ENCODE measurements at regions not wholly inside any gene's neighbourhood (a gene's known extent, or its start where the extent isn't known, plus 50 kb on each side); places are given as distances from the start of the nearest gene placed in this dataset.
"Not testable (repeated sequence)": the region's sequence is repeated elsewhere in the genome, so short reads cannot be mapped to it uniquely, and the experiment has no call there.

GRCh38 chr7:26424319-26424718 lies 132.7 kb downstream of the SNX10 start:
- H3K36me3 Mint-ChIP-seq (ENCODE audit: low read depth); H3K4me3 Mint-ChIP-seq; intact Hi-C loops (cut with micrococcal nuclease); DNase-seq (ENCODE audit: low spot score); H3K9me3 Mint-ChIP-seq; H3K27ac Mint-ChIP-seq; H3K4me1 Mint-ChIP-seq (ENCODE audit: low read depth): not testable (repeated sequence)
- H3K27me3 Mint-ChIP-seq (ENCODE audit: insufficient read depth) = peaks cover 25% of the 10 kb centered on the region

DNA sequence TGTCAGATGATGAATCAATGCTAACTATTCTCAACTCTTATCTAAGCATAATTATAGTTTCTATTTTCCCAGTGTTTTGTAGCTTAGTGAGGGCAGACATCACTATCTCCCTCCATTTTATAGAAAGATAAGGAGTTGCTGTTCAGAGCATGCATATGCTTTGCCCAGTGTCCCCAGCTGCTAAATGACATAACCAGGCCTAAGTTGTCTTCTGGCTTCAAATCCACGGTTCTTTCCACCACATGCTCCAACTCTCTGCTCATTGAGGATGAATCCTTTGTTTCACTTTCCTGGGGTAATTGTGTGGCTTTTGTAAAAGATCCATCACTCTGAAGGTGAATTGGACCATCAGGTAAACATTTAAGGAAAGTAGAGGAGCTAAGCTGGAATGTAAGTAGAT lies 134.0 kb downstream of the SNX10 start:
- DNase-seq (ENCODE audit: low spot score) = no peak
- Mint-ChIP-seq H3K9me3 (no peaks in the 10 kb centered on the region), H3K4me1 (ENCODE audit: low read depth) (no peaks in the 10 kb centered on the region), H3K27ac (no peak overlapping the region), H3K27me3 (ENCODE audit: insufficient read depth) (peaks cover 25% of the 10 kb centered on the region), H3K36me3 (ENCODE audit: low read depth) (no peaks in the 10 kb centered on the region), H3K4me3 (no peak overlapping the region)
- intact Hi-C loops (cut with micrococcal nuclease) = no loop called here

GRCh38 chr7:26426096-26426495 lies 134.4 kb downstream of the SNX10 start:
- Mint-ChIP-seq H3K36me3 (ENCODE audit: low read depth) (no peaks in the 10 kb centered on the region), H3K27me3 (ENCODE audit: insufficient read depth) (peaks cover 22% of the 10 kb centered on the region), H3K4me1 (ENCODE audit: low read depth) (no peaks in the 10 kb centered on the region), H3K4me3 (no peak overlapping the region), H3K27ac (no peak overlapping the region), H3K9me3 (no peaks in the 10 kb centered on the region)
- no peak for DNase-seq (ENCODE audit: low spot score)
- intact Hi-C loops (cut with micrococcal nuclease) = no loop called here

- intact Hi-C loops (cut with micrococcal nuclease) = no loop called here
- H3K9me3 Mint-ChIP-seq = no peaks in the 10 kb centered on the region
These were observed 136.9 kb downstream of the SNX10 start for GRCh38 chr7:26428571-26428970.

GRCh38 chr7:26429168-26429567 lies 137.5 kb downstream of the SNX10 start:
- no peaks in the 10 kb centered on the region for H3K4me1 Mint-ChIP-seq (ENCODE audit: low read depth)
- no peaks in the 10 kb centered on the region for H3K36me3 Mint-ChIP-seq (ENCODE audit: low read depth)
- intact Hi-C loops (cut with micrococcal nuclease) = no loop called here

More at GRCh38 chr7:26428571-26428970, 136.9 kb downstream of the SNX10 start:
- no peak for DNase-seq (ENCODE audit: low spot score)
- Mint-ChIP-seq H3K4me1 (ENCODE audit: low read depth) (no peaks in the 10 kb centered on the region), H3K4me3 (no peak overlapping the region), H3K27me3 (ENCODE audit: insufficient read depth) (peaks cover 27% of the 10 kb centered on the region), H3K27ac (no peak overlapping the region), H3K36me3 (ENCODE audit: low read depth) (no peaks in the 10 kb centered on the region)

DNA sequence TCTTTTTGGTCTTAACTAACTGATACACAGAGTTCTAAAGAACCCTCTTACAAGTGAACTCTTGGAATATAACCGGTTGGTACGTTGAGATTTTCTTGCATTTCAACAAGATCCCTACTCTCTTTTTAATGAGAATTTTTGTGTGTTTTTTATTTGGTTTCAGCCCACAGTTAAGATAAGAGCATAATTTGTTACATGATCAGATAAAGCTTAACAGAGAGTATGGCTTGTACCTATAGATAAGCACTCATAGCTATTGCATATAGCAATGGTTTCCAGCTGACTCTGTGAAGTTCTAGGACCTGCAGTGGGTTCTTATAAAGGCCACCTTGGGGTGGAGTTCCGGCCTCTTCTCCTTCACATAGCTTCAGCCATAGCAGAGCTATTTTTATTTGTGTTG lies 143.3 kb downstream of the SNX10 start:
- Mint-ChIP-seq H3K4me3 (no peak overlapping the region), H3K9me3 (no peaks in the 10 kb centered on the region), H3K36me3 (ENCODE audit: low read depth) (no peaks in the 10 kb centered on the region), H3K4me1 (ENCODE audit: low read depth) (no peaks in the 10 kb centered on the region), H3K27ac (no peak overlapping the region), H3K27me3 (ENCODE audit: insufficient read depth) (peaks cover 25% of the 10 kb centered on the region)
- intact Hi-C loops (cut with micrococcal nuclease) = no loop called here
- no peak for DNase-seq (ENCODE audit: low spot score)

More at GRCh38 chr7:26429168-26429567, 137.5 kb downstream of the SNX10 start:
- Mint-ChIP-seq H3K27ac (no peak overlapping the region), H3K27me3 (ENCODE audit: insufficient read depth) (peaks cover 29% of the 10 kb centered on the region), H3K4me3 (no peak overlapping the region), H3K9me3 (no peaks in the 10 kb centered on the region)
- no peak for DNase-seq (ENCODE audit: low spot score)

GRCh38 chr7:26437003-26437532 lies 145.4 kb downstream of the SNX10 start:
- no peak for DNase-seq (ENCODE audit: low spot score)
- Mint-ChIP-seq H3K4me1 (ENCODE audit: low read depth) (no peaks in the 10 kb centered on the region), H3K36me3 (ENCODE audit: low read depth) (no peaks in the 10 kb centered on the region), H3K9me3 (no peaks in the 10 kb centered on the region), H3K27me3 (ENCODE audit: insufficient read depth) (peaks cover 18% of the 10 kb centered on the region), H3K4me3 (no peak overlapping the region), H3K27ac (no peak overlapping the region)
- intact Hi-C loops (cut with micrococcal nuclease) = no loop called here

DNA sequence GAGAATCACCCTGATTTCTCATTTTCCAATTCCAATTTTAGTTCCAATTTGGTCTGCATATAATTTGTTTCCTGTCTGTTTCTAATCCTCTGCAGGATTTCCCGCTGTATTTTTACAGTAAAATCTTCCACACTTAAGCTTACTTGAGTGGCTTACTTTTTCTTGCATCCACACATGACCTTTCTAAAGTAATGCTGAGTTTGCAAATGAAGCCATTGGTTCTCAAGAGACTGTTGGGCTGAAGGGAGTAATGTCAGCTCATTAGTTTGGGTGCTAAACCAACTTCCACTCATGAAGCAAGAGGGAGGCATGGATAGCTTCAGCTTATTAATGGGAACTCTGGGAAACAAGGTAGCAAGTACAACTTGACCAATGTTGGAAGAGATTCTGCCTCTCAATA lies 146.4 kb downstream of the SNX10 start:
- Mint-ChIP-seq H3K27ac (no peak overlapping the region), H3K36me3 (ENCODE audit: low read depth) (no peaks in the 10 kb centered on the region), H3K27me3 (ENCODE audit: insufficient read depth) (peaks cover 13% of the 10 kb centered on the region), H3K4me1 (ENCODE audit: low read depth) (no peaks in the 10 kb centered on the region), H3K9me3 (no peaks in the 10 kb centered on the region), H3K4me3 (no peak overlapping the region)
- intact Hi-C loops (cut with micrococcal nuclease) = no loop called here
- no peak for DNase-seq (ENCODE audit: low spot score)

GRCh38 chr7:26439521-26440232 lies 148.0 kb downstream of the SNX10 start:
- intact Hi-C loops (cut with micrococcal nuclease) = no loop called here
- no peaks in the 10 kb centered on the region for H3K4me1 Mint-ChIP-seq (ENCODE audit: low read depth)
- no peaks in the 10 kb centered on the region for H3K9me3 Mint-ChIP-seq
- no peak overlapping the region for H3K27ac Mint-ChIP-seq
- no peak overlapping the region for H3K4me3 Mint-ChIP-seq
- no peaks in the 10 kb centered on the region for H3K36me3 Mint-ChIP-seq (ENCODE audit: low read depth)
- peaks cover 8% of the 10 kb centered on the region for H3K27me3 Mint-ChIP-seq (ENCODE audit: insufficient read depth)
- no peak for DNase-seq (ENCODE audit: low spot score)

DNA sequence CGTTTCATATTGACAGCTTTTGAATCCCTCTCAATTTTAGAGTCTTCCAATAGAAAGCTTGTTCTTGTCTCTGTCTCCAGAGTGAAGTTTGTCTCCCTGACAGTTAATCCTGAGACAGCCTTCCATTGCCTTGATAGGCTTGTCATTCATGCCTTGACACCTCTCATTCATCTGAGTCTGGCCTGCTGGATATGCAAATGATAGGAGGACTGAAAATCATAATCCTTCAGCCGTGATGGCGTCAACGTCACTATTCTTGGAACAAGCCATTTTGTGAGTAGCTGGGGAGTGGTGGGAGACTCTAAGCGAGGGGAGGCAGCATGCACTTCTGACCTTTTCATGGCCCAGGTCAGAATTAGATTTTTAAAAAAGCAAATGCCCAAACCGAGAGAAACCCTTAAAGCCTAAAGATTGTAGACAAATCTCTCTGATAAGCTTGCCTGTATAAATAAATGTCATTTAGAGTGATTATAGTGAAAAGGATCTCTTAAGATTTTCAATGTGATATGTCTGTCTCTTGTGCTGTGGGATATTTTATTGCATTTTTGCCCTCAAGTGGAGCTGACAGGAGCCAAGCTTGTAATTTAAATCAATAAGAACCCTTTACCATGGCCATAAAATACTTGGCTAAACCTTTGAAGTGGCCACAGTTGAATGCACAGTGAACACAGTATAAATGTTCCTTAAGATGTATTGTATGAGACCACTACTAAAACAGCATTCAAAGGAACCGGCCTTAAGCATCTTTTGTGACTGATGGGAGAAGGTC lies 148.8 kb downstream of the SNX10 start:
- Mint-ChIP-seq H3K27me3 (ENCODE audit: insufficient read depth) (peaks cover 5% of the 10 kb centered on the region), H3K4me3 (no peak overlapping the region), H3K36me3 (ENCODE audit: low read depth) (no peaks in the 10 kb centered on the region), H3K9me3 (no peaks in the 10 kb centered on the region), H3K27ac (no peak overlapping the region), H3K4me1 (ENCODE audit: low read depth) (no peaks in the 10 kb centered on the region)
- intact Hi-C loops (cut with micrococcal nuclease) = no loop called here
- DNase-seq (ENCODE audit: low spot score) = no peak

DNA sequence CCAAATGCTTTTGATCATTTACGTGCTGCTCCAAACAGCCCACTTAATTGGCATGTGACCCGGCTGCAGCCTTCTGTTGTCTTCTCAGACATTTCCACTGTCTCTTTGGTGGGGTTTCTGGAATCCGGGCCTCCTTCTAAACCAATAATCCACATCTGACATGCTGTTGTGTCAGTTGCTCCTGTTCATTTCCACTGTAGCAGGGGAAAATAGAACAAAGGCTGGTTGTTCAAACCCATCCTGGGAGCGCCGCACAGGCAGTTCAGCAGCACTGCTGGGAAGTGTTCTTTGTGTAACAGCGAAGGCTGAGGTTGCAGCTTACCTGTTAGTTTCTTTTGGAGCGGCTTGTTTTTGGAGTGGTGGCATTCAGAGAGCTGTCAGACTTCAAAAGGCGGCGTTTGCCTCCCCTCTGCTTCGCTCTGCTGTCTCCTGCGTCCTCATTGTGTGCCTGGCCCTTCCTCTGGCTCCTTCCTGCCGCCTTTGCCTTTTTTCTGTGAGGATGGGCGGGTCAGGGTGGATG lies 149.4 kb downstream of the SNX10 start:
- Mint-ChIP-seq H3K9me3 (no peaks in the 10 kb centered on the region), H3K4me3 (no peak overlapping the region), H3K4me1 (ENCODE audit: low read depth) (no peaks in the 10 kb centered on the region), H3K27me3 (ENCODE audit: insufficient read depth) (peaks cover 6% of the 10 kb centered on the region), H3K27ac (no peak overlapping the region), H3K36me3 (ENCODE audit: low read depth) (no peaks in the 10 kb centered on the region)
- intact Hi-C loops (cut with micrococcal nuclease) = no loop called here
- no peak for DNase-seq (ENCODE audit: low spot score)

DNA sequence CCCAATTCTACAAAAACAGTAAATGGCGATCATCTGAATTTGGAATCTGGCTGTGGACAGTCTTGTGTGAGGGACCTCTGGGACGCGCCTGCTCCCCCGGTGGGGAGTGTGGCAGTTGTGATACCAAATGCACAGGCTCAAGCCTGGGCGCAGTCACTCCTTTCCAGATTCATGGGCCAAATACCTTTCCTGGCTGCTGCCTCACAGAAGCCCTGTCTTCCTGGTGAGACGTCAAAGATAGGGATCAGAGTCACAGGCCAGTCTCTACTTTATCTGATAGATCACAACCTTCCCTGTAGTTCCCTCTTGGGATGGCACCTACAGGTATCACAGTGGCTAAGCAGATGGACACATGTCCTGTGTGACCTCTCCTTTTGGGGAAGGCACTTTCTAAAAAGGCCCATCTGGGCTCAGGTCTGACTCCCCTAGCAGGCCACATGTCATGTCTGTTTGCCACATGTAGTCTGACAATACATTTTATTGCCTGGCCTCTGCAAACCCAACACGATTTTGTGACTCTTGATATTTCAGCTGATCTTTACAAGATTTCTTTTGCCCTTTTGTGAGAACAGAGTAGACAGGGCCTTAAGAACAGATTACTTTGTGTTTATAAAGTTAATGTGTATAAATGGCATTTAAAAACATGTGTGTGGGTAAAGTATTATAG lies 150.1 kb downstream of the SNX10 start:
- Mint-ChIP-seq H3K27me3 (ENCODE audit: insufficient read depth) (peaks cover 10% of the 10 kb centered on the region), H3K4me3 (no peak overlapping the region), H3K36me3 (ENCODE audit: low read depth) (no peaks in the 10 kb centered on the region), H3K9me3 (no peaks in the 10 kb centered on the region), H3K27ac (no peak overlapping the region), H3K4me1 (ENCODE audit: low read depth) (no peaks in the 10 kb centered on the region)
- intact Hi-C loops (cut with micrococcal nuclease) = no loop called here
- no peak for DNase-seq (ENCODE audit: low spot score)

- DNase-seq (ENCODE audit: low spot score) = no peak
- Mint-ChIP-seq H3K27me3 (ENCODE audit: insufficient read depth) (peaks cover 12% of the 10 kb centered on the region), H3K9me3 (no peaks in the 10 kb centered on the region), H3K36me3 (ENCODE audit: low read depth) (no peaks in the 10 kb centered on the region), H3K27ac (no peak overlapping the region), H3K4me1 (ENCODE audit: low read depth) (no peaks in the 10 kb centered on the region), H3K4me3 (no peak overlapping the region)
- intact Hi-C loops (cut with micrococcal nuclease) = no loop called here
These were observed 151.3 kb downstream of the SNX10 start for GRCh38 chr7:26443006-26443405.

Data from activated T-helper 1 cell treated with anti-CD3 and anti-CD28 coated beads, Interleukin-12 subunit alpha, Interleukin-12 subunit beta, Interleukin-2, Interleukin-4 antibody, amounts not matched to agents 30 ng/mL and 10 ng/mL and 1 ng/mL, durations not matched to agents 14 hours and 24 hours and 36 hours (primary cell).